Chondrocyte (in vitro differentiated cells): ENCODE measurements at regions not wholly inside any gene's neighbourhood (a gene's known extent, or its start where the extent isn't known, plus 50 kb on each side); places are given as distances from the start of the nearest gene placed in this dataset.

Source experiments
- DNase-seq: peaks from one replicate; pipeline ENCODE4 v3.0.0; 2021; ENCODE audit warnings: mixed read lengths, low spot score
- H3K27ac Mint-ChIP-seq: one replicate; pipeline ENCODE4 v1.8.0; 2021; ENCODE audit warnings: mild to moderate bottlenecking, moderate library complexity, mixed read lengths; ENCODE audit not compliant: unreplicated experiment
- H3K27me3 Mint-ChIP-seq: 2 replicates; pipeline ENCODE4 v1.8.0; 2021; ENCODE audit warnings: low read depth, mixed read lengths
- H3K36me3 Mint-ChIP-seq: 2 replicates; pipeline ENCODE4 v1.8.0; 2021; ENCODE audit warnings: low read depth, mixed read lengths
- H3K4me1 Mint-ChIP-seq: 2 replicates; pipeline ENCODE4 v1.8.0; 2021; ENCODE audit warnings: low read depth, mild to moderate bottlenecking, mixed read lengths
- H3K4me3 Mint-ChIP-seq: one replicate; pipeline ENCODE4 v1.8.0; 2021; ENCODE audit warnings: mild to moderate bottlenecking, moderate library complexity, mixed read lengths; ENCODE audit not compliant: unreplicated experiment
- H3K9me3 Mint-ChIP-seq: 2 replicates; pipeline ENCODE4 v1.8.0; 2021; ENCODE audit warnings: low read depth, mixed read lengths
- CTCF ChIP-seq: fragments of 200-600 bp; sonication (generic); IDR thresholded peaks from 2 replicates; pipeline ENCODE4 v1.5.0; 2021; ENCODE audit warnings: antibody characterized with exemption, mild to moderate bottlenecking, moderate library complexity

- Mint-ChIP-seq H3K9me3 (peaks cover 6% of the 10 kb centered on the region), H3K4me3 (no peak overlapping the region), H3K36me3 (peaks cover 1% of the 10 kb centered on the region), H3K27me3 (no peaks in the 10 kb centered on the region), H3K27ac (no peak overlapping the region), H3K4me1 (peaks cover 11% of the 10 kb centered on the region)
- DNase-seq = no peak
- TF ChIP-seq CTCF = no peak
Measured at GRCh38 chr7:68900096-68900495, 698.2 kb upstream of the AUTS2 start.

- Mint-ChIP-seq H3K4me3 (no peak overlapping the region), H3K27me3 (no peaks in the 10 kb centered on the region), H3K4me1 (peaks cover 11% of the 10 kb centered on the region), H3K9me3 (peaks cover 6% of the 10 kb centered on the region), H3K27ac (peak overlapping the region; percentile 74), H3K36me3 (peaks cover 1% of the 10 kb centered on the region)
- TF ChIP-seq CTCF = no peak
- no peak for DNase-seq
Measured at GRCh38 chr7:68904630-68905029, 693.6 kb upstream of the AUTS2 start.

- TF ChIP-seq CTCF = no peak
- H3K27ac Mint-ChIP-seq = no peak overlapping the region
- no peaks in the 10 kb centered on the region for H3K36me3 Mint-ChIP-seq
- H3K4me1 Mint-ChIP-seq = no peaks in the 10 kb centered on the region
- H3K27me3 Mint-ChIP-seq = no peaks in the 10 kb centered on the region
- DNase-seq = no peak
- H3K9me3 Mint-ChIP-seq = peaks cover 2% of the 10 kb centered on the region
- H3K4me3 Mint-ChIP-seq = no peak overlapping the region
Measured at GRCh38 chr7:68911754-68912153, 686.5 kb upstream of the AUTS2 start.

GRCh38 chr7:68914006-68914405 is 684.3 kb upstream of the AUTS2 start:
- H3K27ac Mint-ChIP-seq = no peak overlapping the region

GRCh38 chr7:68917041-68917651 is 681.1 kb upstream of the AUTS2 start:
- no peaks in the 10 kb centered on the region for H3K4me1 Mint-ChIP-seq
- H3K36me3 Mint-ChIP-seq = peaks cover 3% of the 10 kb centered on the region
- no peak overlapping the region for H3K27ac Mint-ChIP-seq
- no peak for DNase-seq
- H3K27me3 Mint-ChIP-seq = no peaks in the 10 kb centered on the region
- H3K4me3 Mint-ChIP-seq = no peak overlapping the region
- H3K9me3 Mint-ChIP-seq = peaks cover 23% of the 10 kb centered on the region
- TF ChIP-seq CTCF = no peak

More at GRCh38 chr7:68914006-68914405, 684.3 kb upstream of the AUTS2 start:
- no peak for TF ChIP-seq CTCF
- DNase-seq = no peak
- peaks cover 13% of the 10 kb centered on the region for H3K9me3 Mint-ChIP-seq
- peaks cover 3% of the 10 kb centered on the region for H3K36me3 Mint-ChIP-seq
- H3K27me3 Mint-ChIP-seq = no peaks in the 10 kb centered on the region
- H3K4me1 Mint-ChIP-seq = no peaks in the 10 kb centered on the region
- H3K4me3 Mint-ChIP-seq = no peak overlapping the region
